ENCODE measurements at regions not wholly inside any gene's neighbourhood (a gene's known extent, or its start where the extent isn't known, plus 50 kb on each side); places are given as distances from the start of the nearest gene placed in this dataset.

DNA sequence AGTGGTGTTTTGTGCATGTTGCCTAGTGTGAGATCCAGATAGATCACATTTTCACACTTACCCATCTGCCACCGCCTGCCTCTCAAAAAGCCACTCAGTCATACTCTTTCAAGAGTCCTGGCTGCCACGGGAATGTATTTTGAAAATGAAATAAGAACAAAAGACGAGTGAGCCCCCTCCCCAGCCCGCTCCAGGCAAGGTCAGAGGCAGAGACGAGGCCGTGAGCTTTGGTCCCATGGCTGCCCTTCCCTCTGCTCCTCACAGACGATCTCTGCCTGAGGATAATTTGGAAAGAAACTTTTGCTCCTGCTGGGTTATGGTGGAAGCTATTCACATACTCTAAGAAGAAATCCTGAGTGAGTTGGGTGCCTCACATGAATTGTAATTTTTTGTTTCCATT, 924.3 kb downstream of the BCL11B start:
- TF ChIP-seq, protein P1, sequence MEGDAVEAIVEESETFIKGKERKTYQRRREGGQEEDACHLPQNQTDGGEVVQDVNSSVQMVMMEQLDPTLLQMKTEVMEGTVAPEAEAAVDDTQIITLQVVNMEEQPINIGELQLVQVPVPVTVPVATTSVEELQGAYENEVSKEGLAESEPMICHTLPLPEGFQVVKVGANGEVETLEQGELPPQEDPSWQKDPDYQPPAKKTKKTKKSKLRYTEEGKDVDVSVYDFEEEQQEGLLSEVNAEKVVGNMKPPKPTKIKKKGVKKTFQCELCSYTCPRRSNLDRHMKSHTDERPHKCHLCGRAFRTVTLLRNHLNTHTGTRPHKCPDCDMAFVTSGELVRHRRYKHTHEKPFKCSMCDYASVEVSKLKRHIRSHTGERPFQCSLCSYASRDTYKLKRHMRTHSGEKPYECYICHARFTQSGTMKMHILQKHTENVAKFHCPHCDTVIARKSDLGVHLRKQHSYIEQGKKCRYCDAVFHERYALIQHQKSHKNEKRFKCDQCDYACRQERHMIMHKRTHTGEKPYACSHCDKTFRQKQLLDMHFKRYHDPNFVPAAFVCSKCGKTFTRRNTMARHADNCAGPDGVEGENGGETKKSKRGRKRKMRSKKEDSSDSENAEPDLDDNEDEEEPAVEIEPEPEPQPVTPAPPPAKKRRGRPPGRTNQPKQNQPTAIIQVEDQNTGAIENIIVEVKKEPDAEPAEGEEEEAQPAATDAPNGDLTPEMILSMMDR (IDR thresholded peaks at IDR 0.05), result no peak
- no peak for TF ChIP-seq POLR2AphosphoS5 (IDR thresholded peaks at IDR 0.05)

Data from suprapubic skin (tissue), 3 donors.